NB4 (cell line): ENCODE measurements at regions not wholly inside any gene's neighbourhood (a gene's known extent, or its start where the extent isn't known, plus 50 kb on each side); places are given as distances from the start of the nearest gene placed in this dataset.

Experiments used
- POLR2A ChIP-seq: IDR thresholded peaks from 2 replicates; pipeline ENCODE4 v1.6.1; 2011; ENCODE audit warnings: mild to moderate bottlenecking; ENCODE audit not compliant: insufficient read length; ENCODE audit errors: extremely low read depth
- TF ChIP-seq, protein P1 (sequence below): IDR thresholded peaks from one replicate; pipeline ENCODE4 v1.5.1; 2012; ENCODE audit warnings: low read depth, low read length
- TF ChIP-seq, protein P2 (sequence below): IDR thresholded peaks from 2 replicates; pipeline ENCODE4 v1.6.1; 2011; ENCODE audit warnings: low read depth, low read length

DNA sequence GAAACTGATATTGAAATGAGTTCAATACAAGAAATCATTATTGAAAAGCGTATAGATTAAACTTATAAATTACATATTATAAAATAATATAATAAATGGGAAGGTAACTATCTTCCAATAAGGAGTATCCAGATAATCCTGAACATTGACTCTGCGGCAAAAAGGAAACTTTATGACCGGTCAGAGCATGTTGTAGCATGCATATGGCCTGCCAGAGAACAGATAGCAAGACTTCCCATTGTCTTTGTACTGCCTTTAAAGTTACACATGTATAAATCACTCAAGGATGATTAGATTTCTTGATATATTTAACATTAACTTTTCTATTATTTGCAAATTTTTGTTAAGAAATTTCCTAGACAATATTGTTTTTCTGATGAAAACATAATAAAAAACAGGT is 56.2 kb upstream of the ETV1 start:
- TF ChIP-seq, protein P1, sequence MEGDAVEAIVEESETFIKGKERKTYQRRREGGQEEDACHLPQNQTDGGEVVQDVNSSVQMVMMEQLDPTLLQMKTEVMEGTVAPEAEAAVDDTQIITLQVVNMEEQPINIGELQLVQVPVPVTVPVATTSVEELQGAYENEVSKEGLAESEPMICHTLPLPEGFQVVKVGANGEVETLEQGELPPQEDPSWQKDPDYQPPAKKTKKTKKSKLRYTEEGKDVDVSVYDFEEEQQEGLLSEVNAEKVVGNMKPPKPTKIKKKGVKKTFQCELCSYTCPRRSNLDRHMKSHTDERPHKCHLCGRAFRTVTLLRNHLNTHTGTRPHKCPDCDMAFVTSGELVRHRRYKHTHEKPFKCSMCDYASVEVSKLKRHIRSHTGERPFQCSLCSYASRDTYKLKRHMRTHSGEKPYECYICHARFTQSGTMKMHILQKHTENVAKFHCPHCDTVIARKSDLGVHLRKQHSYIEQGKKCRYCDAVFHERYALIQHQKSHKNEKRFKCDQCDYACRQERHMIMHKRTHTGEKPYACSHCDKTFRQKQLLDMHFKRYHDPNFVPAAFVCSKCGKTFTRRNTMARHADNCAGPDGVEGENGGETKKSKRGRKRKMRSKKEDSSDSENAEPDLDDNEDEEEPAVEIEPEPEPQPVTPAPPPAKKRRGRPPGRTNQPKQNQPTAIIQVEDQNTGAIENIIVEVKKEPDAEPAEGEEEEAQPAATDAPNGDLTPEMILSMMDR: no peak
- TF ChIP-seq, protein P2, sequence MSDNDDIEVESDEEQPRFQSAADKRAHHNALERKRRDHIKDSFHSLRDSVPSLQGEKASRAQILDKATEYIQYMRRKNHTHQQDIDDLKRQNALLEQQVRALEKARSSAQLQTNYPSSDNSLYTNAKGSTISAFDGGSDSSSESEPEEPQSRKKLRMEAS: no peak
- no peak for TF ChIP-seq POLR2A
